ENCODE measurements at regions not wholly inside any gene's neighbourhood (a gene's known extent, or its start where the extent isn't known, plus 50 kb on each side); places are given as distances from the start of the nearest gene placed in this dataset.

- DNase-seq (no peak), ATAC-seq (no peak)
- Histone ChIP-seq H3K4me1 (no peaks in the 10 kb centered on the region), H3K36me3 (no peaks in the 10 kb centered on the region), H3K27me3 (no peaks in the 10 kb centered on the region), H3K9me3 (no peaks in the 10 kb centered on the region), H3K27ac (no peak overlapping the region), H3K4me3 (no peak overlapping the region)
- WGBS, 2 donors: 88 to 89% methylated on average over 4 of the region's 4 CpGs
- intact Hi-C loops (cut with DNase I): loop anchor here in 1 of 10 donors (10.0 kb wide), 1 partner anchor 49 kb away; no protein-coding TSS in a partner anchor
- no peak for TF ChIP-seq CTCF (IDR thresholded peaks at IDR 0.05)
Observed at GRCh38 chr9:30915451-30915850, 1469.0 kb upstream of the ACO1 start.

- H3K27me3 ChIP-seq: no peaks in the 10 kb centered on the region
- no peak overlapping the region for H3K27ac ChIP-seq
- WGBS, 2 donors: 67 to 71% methylated on average over 5 of the region's 5 CpGs
- TF ChIP-seq CTCF (IDR thresholded peaks at IDR 0.05): no peak
- no peaks in the 10 kb centered on the region for H3K36me3 ChIP-seq
- ATAC-seq: no peak
- no peak overlapping the region for H3K4me3 ChIP-seq
- DNase-seq: no peak
- intact Hi-C loops (cut with DNase I): no loop called here
- H3K9me3 ChIP-seq: no peaks in the 10 kb centered on the region
- no peaks in the 10 kb centered on the region for H3K4me1 ChIP-seq
Observed at GRCh38 chr9:30925126-30925525, 1459.3 kb upstream of the ACO1 start.

- 93 to 94% methylated on average over 2 of the region's 2 CpGs for WGBS, 2 donors
Observed at GRCh38 chr9:30925635-30926034, 1458.8 kb upstream of the ACO1 start.

GRCh38 chr9:30928045-30928444 lies 1456.4 kb upstream of the ACO1 start:
- H3K4me1 ChIP-seq: no peaks in the 10 kb centered on the region
- H3K36me3 ChIP-seq: no peaks in the 10 kb centered on the region
- intact Hi-C loops (cut with DNase I): no loop called here
- WGBS, 2 donors: 63 to 71% methylated on average over 4 of the region's 4 CpGs
- no peak overlapping the region for H3K4me3 ChIP-seq
- no peak for TF ChIP-seq CTCF (IDR thresholded peaks at IDR 0.05)
- H3K27ac ChIP-seq: no peak overlapping the region
- H3K27me3 ChIP-seq: no peaks in the 10 kb centered on the region
- ATAC-seq (no peak), DNase-seq (no peak)
- no peaks in the 10 kb centered on the region for H3K9me3 ChIP-seq

More at GRCh38 chr9:30925635-30926034, 1458.8 kb upstream of the ACO1 start:
- TF ChIP-seq CTCF (IDR thresholded peaks at IDR 0.05): no peak
- H3K4me1 ChIP-seq: no peaks in the 10 kb centered on the region
- intact Hi-C loops (cut with DNase I): no loop called here
- DNase-seq (no peak), ATAC-seq (no peak)
- no peaks in the 10 kb centered on the region for H3K9me3 ChIP-seq
- no peaks in the 10 kb centered on the region for H3K27me3 ChIP-seq
- H3K36me3 ChIP-seq: no peaks in the 10 kb centered on the region
- no peak overlapping the region for H3K4me3 ChIP-seq
- no peak overlapping the region for H3K27ac ChIP-seq
